HG03565 (cell line): ENCODE measurements at regions not wholly inside any gene's neighbourhood (a gene's known extent, or its start where the extent isn't known, plus 50 kb on each side); places are given as distances from the start of the nearest gene placed in this dataset.
A peak's percentile ranks its signal among the peaks of the same experiment; 100 is the strongest.
"Not testable (repeated sequence)": the region's sequence is repeated elsewhere in the genome, so short reads cannot be mapped to it uniquely, and the experiment has no call there.

Experiments used
- ATAC-seq: cut with Tn5 transposase; IDR thresholded peaks from one replicate; pipeline ENCODE4 v1.9.1; 2021; ENCODE audit warnings: mild to moderate bottlenecking, moderate library complexity; ENCODE audit not compliant: unreplicated experiment

DNA sequence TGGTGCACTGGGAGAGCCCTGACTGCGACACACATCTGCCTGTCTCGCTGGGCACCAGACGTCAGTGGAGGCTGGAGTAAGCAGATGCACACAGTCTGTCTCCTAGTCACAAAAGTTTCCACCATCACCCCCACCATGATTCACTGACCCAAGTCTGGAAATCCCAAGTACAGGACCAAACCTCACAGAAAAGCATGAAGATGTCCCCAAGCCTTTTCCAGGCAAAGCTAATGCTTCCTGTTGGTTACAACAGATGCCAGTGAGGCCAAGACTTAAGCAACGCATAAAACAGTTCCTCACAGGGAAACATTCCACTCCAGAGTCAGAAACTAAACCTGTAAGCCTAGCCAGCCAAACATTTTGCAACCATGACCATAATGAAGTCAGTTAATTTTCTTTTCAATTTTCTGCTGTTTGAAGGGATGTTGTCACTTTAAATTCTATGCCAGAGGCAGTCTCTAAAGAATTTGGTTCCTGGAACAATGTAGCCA is 259.3 kb upstream of the SLC30A5 start:
- no peak for ATAC-seq

DNA sequence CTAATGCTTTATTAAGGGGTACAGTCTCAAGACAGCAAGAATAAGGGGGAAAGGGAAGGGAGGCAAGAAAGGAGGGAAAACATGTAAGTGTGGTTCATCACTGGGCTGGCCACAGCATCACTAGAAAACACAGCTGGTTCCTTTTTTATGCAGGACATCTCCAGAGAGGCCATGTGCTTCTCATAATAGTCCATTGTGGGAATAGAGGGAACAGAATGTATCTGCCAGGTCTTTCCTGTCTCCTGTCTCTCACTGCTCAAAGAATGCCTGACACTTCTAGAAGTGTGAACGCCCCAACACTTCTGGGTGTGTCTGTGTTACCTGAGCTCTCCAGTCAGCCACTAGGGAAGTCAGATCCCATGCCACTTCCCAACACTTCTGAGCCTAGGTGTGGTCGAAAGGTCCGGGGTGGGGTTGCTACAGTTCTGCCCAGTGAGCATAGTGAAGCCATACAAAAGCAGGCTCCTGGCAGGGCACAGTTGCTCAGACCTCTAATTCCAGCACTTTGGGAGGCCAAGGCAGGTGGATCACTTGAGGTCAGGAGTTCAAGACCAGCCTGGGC is 255.6 kb upstream of the SLC30A5 start:
- no peak for ATAC-seq

DNA sequence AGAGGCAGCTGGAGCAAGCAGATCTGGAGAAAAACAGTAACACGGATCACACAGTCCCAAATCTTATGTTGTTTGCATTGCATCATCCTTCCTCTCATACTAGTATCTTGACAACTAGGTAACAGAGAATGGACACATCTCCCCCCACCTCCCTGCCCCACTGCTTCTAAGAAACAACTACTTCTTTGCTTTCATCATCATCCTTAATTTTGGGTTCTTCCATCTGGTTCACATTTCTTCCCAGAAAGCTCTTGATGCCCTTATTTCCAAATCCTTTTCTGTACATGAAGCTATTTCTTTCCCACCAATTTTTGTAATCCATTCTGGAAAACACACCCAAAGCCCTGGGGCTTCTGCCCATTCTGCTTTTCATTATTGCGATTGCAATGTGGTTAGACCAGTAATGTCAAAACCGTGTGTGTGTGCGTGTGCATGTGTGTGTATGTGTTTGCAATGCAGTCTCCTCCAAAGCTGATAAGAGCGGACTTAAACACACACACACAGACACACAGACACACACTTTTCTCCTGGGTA is 254.7 kb upstream of the SLC30A5 start:
- no peak for ATAC-seq

DNA sequence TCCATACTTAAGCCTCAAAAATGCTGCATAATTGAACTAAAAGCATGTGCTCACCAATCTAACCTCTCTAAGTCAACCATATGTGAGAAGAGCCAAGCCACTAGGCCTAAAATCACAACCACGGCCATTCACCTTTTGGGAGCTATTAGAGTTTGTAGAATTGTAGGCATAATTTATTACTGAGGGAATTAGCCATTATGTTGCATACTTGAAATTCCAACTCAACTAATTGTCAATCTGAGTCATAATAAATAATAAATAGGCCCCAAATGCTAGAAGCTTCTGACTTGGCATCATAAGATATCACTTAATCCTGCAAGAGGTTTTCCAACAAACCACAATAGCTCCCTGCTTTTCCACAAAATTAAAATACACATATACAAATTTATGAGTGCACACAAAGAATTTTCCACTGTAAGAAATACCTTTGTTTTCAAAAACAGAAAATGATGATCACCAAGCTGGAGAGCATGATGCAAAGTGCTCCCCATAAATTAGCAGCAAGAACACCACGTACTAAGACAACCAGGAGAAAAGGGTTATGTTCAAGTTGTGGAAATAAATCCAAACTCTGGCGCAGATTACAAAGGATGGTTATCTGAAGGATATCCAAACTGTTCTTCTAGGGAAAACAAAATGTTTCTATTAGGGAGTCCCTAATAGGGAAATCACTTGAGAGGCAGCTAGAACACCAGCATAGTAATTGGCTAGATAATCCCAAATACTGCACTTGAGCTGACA is 250.0 kb upstream of the SLC30A5 start:
- no peak for ATAC-seq

GRCh38 chr5:68845131-68845530 is 248.7 kb upstream of the SLC30A5 start:
- no peak for ATAC-seq

- no peak for ATAC-seq
Measured at GRCh38 chr5:68846828-68847227, 247.0 kb upstream of the SLC30A5 start.

- no peak for ATAC-seq
Measured at GRCh38 chr5:68848091-68848490, 245.7 kb upstream of the SLC30A5 start.

DNA sequence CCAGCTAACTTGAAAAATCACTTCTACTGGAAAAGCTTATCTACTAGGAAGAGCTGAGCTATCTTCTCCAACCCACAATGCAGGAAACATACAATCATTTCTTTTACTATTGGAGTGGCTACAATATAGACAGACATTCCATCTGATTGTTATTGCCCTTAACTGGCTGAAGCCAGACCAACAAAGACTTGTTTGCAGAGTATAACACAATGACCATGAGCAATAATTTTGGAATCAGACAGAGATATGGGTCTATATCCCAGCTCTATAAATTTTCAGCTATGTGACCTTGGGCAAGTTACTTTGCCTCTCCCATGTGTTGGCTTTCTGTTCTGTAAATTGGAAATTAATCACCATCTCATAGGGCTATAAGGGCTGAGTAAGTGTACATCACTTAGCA is 244.7 kb upstream of the SLC30A5 start:
- ATAC-seq, result no peak

- ATAC-seq, result no peak
Measured at GRCh38 chr5:68849906-68850305, 243.9 kb upstream of the SLC30A5 start.

GRCh38 chr5:68861099-68861498 is 232.7 kb upstream of the SLC30A5 start:
- ATAC-seq, result no peak

DNA sequence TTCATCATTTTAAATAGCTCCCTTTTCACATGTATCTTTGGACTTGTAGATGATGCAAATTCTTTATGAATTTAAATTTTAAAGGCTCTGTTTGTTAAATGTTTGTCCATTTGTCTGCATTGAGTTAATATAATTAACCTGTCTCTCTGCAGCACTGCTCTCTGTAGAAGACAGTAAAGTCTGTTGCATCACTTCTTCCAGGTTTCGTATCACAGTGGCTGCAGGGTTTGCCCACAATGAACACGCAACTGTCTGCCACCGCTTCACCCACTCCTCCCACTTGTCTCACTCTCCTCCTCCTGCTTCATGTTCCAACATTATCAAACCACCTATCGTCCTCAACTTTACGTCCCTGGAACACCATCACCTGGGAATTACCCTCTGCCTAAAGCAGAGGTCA is 231.3 kb upstream of the SLC30A5 start:
- no peak for ATAC-seq

- ATAC-seq, result not testable (repeated sequence)
Measured at GRCh38 chr5:68865192-68865591, 228.6 kb upstream of the SLC30A5 start.

DNA sequence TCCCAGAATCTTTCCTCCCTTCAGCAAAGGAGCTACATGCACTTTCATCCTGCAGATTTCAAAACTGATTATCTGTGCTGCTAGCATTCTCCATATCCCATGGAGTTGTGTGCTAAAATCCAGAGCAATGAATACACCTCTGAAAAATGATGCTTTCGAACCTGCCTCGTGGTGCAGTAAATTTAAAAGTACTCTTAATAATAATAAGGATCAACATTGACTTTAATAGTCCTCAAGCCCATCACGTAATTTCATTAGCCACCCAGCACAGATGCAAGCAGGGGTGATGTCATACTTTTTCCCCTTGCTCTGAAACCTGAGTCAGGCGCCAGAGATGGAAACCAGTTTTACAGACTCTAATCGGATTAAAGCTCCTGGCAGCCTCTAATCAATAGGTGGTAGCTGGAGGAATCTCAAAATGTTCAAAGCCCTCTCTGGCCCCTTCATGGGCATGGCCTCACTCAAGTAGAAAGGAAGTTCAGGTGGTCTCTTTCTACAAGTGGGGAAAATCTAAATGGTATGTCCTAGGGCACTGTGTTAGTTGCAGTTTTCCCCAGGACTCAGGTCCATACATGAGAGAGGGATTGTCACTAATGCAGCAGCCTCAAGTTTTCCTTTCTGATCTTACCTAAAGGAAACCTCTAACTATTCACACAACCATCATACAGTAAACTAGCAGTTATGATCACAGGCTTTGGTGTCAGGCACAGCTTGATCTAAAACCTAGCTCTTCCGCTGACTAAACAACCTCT is 221.6 kb upstream of the SLC30A5 start:
- ATAC-seq, result no peak

GRCh38 chr5:68873198-68873597 is 220.6 kb upstream of the SLC30A5 start:
- ATAC-seq, result no peak

DNA sequence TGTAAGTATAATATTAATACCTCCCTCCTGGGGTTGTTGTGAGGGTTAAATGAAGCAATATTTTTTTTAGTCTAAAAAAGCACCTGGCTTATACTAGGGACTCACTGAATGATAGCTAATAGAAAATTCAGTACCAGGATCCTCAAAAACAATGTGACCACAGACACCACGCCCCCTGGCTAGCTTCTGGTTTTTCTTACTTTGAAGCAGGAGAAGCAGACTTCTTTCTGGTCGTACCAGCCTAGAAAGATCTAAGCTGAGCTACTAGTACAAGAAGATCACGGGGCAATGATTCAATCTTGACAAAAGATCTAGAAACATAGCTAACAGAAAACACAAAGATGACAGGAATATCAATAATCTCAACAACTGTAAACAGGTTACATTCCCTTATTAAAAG is 218.5 kb upstream of the SLC30A5 start:
- no peak for ATAC-seq

- ATAC-seq, result no peak
Measured at GRCh38 chr5:68883436-68883835, 210.4 kb upstream of the SLC30A5 start.

- ATAC-seq, result no peak
Measured at GRCh38 chr5:68884144-68884754, 209.6 kb upstream of the SLC30A5 start.

DNA sequence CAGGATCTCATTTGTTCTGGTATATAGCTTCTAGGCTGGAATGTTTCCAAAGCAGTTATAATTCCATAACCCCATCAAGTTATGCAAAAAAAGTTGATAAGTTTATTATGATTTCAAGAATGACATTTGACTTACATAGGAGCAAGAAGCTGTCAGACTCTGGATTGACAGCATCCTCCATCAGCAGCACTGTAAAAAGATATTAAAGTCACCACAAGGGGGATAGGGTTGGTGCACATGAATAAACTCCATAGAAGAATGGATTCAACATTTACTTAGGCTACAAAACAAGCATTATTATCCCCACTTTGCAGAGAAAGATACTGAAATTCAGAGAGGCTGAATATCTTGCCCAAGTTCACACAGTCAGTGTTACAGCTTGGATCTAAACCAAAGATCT is 208.9 kb upstream of the SLC30A5 start:
- ATAC-seq, result no peak

DNA sequence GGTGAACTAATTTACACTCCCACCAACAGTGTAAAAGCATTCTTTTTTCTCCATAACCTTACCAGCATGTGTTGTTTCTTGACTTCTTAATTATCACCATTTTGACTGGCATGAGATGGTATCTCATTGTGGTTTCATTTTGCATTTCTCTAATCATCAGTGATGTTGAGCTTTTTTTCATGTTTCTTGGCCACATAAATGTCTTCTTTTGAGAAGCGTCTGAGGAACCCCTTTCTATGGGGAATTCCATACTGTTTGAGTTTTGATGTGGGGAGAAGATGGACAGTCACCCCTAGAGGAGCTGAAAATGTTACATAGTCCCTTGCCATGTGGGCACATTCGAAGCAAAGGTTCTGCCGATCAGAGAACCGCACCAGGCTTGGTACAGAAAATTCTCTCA is 207.0 kb upstream of the SLC30A5 start:
- no peak for ATAC-seq

DNA sequence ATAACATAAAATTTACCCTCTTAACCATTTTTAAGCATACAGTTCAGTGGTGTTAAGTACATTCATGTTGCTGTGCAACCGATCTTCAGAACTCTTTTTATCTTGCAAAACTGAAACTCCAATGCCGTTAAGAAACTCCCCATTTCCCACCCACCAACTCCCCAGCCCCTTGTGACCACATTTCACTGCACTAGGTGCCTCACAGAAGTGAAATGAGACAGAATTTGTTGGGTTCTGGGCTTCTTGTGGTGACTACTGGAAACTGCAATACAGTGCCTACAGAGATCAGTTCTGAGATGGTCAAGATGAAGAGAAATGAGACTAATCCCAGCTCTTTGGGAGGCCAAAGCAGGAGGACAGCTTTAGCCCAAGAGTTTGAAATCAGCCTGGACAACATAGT is 202.1 kb upstream of the SLC30A5 start:
- peak; percentile 80 for ATAC-seq

DNA sequence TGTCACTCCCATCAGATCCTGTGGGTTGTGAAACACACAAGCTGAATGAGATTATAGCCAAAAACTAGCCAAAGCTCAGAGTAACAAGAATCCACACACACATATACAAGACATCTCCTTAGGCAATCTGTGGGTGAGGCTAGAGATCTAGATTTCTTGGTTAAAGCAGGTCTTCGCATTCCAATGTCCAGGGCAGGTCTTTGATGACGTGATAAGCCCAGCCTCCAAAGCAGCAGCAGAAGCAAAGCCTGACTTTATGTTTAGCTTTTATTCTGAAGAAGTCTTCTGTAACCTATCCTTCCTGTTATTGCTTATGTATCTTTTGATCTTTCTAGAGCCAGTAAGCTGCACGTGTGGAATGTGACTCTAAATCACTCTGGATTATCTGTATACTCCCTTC is 199.1 kb upstream of the SLC30A5 start:
- no peak for ATAC-seq
